BLaER1 treated with 17β-estradiol and CSF1 and Interleukin-3, amounts not matched to agents 10 nM and 100 nM (cell line): ENCODE measurements at regions not wholly inside any gene's neighbourhood (a gene's known extent, or its start where the extent isn't known, plus 50 kb on each side); places are given as distances from the start of the nearest gene placed in this dataset.
"Not testable (repeated sequence)": the region's sequence is repeated elsewhere in the genome, so short reads cannot be mapped to it uniquely, and the experiment has no call there.

Source experiments
- H3K27ac ChIP-seq, 11 experiments: shearing (Covaris generic); formaldehyde crosslinking; 2 replicates each; pipeline ENCODE4 v1.8.1; 2022
- H3K27me3 ChIP-seq, 11 experiments: shearing (Covaris generic); formaldehyde crosslinking; 2 replicates each; pipeline ENCODE4 v1.8.1; 2022
- H3K36me3 ChIP-seq, 11 experiments: shearing (Covaris generic); formaldehyde crosslinking; 2 replicates each; pipeline ENCODE4 v1.8.1; 2022
- H3K4me1 ChIP-seq, 10 experiments: shearing (Covaris generic); formaldehyde crosslinking; 2 replicates each; pipeline ENCODE4 v1.8.1; 2022
- H3K4me2 ChIP-seq, 11 experiments: shearing (Covaris generic); formaldehyde crosslinking; 2 replicates each; pipeline ENCODE4 v1.8.1; 2022
- H3K4me3 ChIP-seq, 10 experiments: shearing (Covaris generic); formaldehyde crosslinking; 2 replicates each; pipeline ENCODE4 v1.8.1; 2022
- H3K9ac ChIP-seq, 11 experiments: shearing (Covaris generic); formaldehyde crosslinking; 2 replicates each; pipeline ENCODE4 v1.8.1; 2022
- H3K9me3 ChIP-seq, 11 experiments: shearing (Covaris generic); formaldehyde crosslinking; replicated peaks in 1 of 11; 2 replicates each; pipeline ENCODE4 v1.8.1; 2022
- H4K20me1 ChIP-seq, 11 experiments: shearing (Covaris generic); formaldehyde crosslinking; 2 replicates each; pipeline ENCODE4 v1.8.1; 2022
- Cebpa-rat ChIP-seq, 11 experiments: shearing (Covaris generic); IDR thresholded peaks; 2 replicates each; pipeline ENCODE4 v1.8.1; 2022

DNA sequence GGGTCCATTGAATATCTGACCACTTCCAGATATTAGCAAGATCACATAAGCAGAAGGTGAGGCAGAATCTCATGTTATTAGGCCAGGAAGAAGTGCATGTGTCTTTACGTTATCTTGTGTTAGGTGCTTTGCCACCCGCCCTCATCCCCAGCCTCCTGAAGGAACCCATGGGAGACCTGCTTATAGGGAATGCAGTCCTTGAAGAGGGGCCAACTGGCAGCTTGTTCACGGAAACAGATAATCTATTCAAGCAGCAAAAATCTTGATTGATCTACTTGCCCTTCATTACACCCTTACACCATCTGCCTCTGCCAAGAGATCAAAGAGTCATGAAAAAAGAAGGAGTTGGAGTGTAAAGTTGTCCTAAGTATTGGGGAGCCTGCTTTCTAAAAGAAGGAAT is 576.4 kb downstream of the HTR1B start:
- TF ChIP-seq Cebpa-rat (IDR thresholded peaks at IDR 0.05), result no peak
- Histone ChIP-seq H3K4me3 (no peak overlapping the region), H3K9ac (no peak overlapping the region), H4K20me1 (no peaks in the 10 kb centered on the region), H3K4me1 (no peaks in the 10 kb centered on the region), H3K4me2 (no peak overlapping the region), H3K27me3 (no peaks in the 10 kb centered on the region), H3K27ac (no peak overlapping the region), H3K9me3 (no peaks in the 10 kb centered on the region), H3K36me3 (no peaks in the 10 kb centered on the region)

GRCh38 chr6:76885861-76886301 is 577.4 kb downstream of the HTR1B start:
- Histone ChIP-seq H3K9me3 (no peaks in the 10 kb centered on the region), H3K36me3 (no peaks in the 10 kb centered on the region), H3K27ac (no peak overlapping the region), H3K4me1 (peaks cover 0 to 2% (median 0%) of the 10 kb centered on the region in 10 experiments; a peak in 1 of 20 replicates), H3K9ac (no peak overlapping the region), H4K20me1 (no peaks in the 10 kb centered on the region), H3K4me2 (no peak overlapping the region), H3K4me3 (no peak overlapping the region), H3K27me3 (no peaks in the 10 kb centered on the region)
- no peak for TF ChIP-seq Cebpa-rat (IDR thresholded peaks at IDR 0.05)

DNA sequence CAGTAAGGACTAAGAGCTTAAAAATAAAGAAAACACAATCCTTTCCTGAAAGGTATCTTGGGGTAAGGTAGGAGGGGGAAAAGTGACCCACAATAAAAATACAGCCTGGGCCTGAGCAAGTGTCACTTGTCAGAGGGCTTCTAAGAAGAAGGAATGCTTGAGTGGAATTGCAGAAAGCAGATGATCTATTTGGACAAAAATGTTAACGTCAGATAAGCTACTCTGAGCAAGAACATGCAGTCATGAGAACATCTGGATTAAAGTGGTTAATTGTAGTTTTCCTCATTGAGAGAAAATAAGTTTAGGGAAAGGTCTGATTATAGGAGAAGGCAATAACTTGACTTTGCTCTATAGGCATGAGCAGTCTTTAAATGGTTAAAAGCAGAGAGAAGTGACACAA is 581.9 kb downstream of the HTR1B start:
- Histone ChIP-seq H3K4me3 (no peak overlapping the region), H3K4me2 (no peak overlapping the region), H3K27me3 (no peaks in the 10 kb centered on the region), H3K36me3 (no peaks in the 10 kb centered on the region), H4K20me1 (no peaks in the 10 kb centered on the region), H3K27ac (no peak overlapping the region), H3K4me1 (peaks cover 0 to 8% (median 0%) of the 10 kb centered on the region in 10 experiments; a peak in 1 of 20 replicates), H3K9me3 (no peaks in the 10 kb centered on the region; a peak in 1 of 22 replicates), H3K9ac (no peak overlapping the region)
- TF ChIP-seq Cebpa-rat (IDR thresholded peaks at IDR 0.05), result no peak

DNA sequence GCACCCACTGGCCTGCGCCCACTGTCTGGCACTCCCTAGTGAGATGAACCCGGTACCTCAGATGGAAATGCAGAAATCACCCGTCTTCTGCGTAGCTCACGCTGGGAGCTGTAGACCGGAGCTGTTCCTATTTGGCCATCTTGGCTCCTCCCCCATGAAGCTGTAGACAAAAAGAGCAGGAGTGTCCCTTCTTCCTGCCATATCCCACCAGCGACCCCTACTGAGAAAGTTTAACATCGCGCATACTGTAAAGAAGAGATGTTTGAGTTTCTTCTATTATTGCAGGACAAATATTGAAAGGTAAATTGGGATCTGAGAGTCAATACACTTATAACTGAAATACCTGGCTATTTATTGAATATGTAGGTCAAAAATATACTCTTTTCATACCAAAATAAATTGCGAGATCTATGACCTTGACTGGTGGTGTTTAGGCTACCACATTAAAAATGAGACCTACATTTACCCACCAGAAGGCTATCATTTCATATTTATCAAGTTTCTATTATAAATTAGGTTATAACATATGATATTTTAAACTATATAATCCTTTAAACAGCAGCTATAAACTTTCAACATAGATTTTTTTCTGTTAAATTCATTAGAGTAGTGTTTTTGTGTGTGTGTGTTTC is 586.3 kb downstream of the HTR1B start:
- Histone ChIP-seq H3K27ac (no peak overlapping the region), H3K4me3 (no peak overlapping the region), H3K27me3 (no peaks in the 10 kb centered on the region), H3K4me1 (peaks cover 0 to 8% (median 0%) of the 10 kb centered on the region in 10 experiments; a peak in 1 of 20 replicates), H3K9ac (no peak overlapping the region), H4K20me1 (no peaks in the 10 kb centered on the region), H3K36me3 (no peaks in the 10 kb centered on the region), H3K9me3 (no peaks in the 10 kb centered on the region; a peak in 2 of 22 replicates), H3K4me2 (no peak overlapping the region)
- TF ChIP-seq Cebpa-rat (IDR thresholded peaks at IDR 0.05), result no peak

DNA sequence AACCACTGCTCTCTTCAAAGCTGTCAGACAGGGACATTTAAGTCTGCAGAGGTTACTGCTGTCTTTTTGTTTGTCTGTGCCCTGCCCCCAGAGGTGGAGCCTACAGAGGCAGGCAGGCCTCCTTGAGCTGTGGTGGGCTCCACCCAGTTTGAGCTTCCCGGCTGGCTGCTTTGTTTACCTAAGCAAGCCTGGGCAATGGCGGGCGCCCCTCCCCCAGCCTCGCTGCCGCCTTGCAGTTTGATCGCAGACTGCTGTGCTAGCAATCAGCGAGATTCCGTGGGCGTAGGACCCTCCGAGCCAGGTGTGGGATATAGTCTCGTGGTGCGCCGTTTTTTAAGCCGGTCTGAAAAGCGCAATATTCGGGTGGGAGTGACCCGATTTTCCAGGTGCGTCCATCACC is 586.9 kb downstream of the HTR1B start:
- not testable (repeated sequence) for H4K20me1 ChIP-seq, H3K27ac ChIP-seq, H3K9ac ChIP-seq, H3K9me3 ChIP-seq, H3K4me1 ChIP-seq, H3K36me3 ChIP-seq, H3K27me3 ChIP-seq, H3K4me3 ChIP-seq, H3K4me2 ChIP-seq

DNA sequence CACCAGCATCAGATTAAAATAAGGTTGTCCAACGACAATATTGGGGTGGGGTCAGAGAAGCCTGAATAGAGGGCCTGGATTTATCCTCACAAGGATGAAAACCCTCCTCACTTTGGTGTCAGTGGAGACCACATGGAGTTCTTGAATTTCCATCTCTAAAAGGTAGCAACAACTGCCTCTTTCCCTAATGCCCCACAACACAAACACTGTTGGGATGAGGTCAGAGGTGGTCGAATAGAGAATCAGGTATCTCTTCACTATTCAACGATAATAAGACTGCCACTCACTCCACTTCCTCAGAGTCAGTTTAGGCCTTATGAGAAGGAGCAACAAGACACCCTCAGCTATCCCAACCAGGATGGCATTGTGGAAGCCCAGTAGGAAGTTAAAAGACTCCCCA is 596.1 kb downstream of the HTR1B start:
- Histone ChIP-seq H3K4me2 (no peak overlapping the region), H3K27me3 (no peaks in the 10 kb centered on the region), H3K9ac (no peak overlapping the region), H3K36me3 (no peaks in the 10 kb centered on the region), H3K4me1 (peaks cover 0 to 6% (median 0%) of the 10 kb centered on the region in 10 experiments; a peak in 1 of 20 replicates), H3K27ac (no peak overlapping the region), H4K20me1 (no peaks in the 10 kb centered on the region), H3K4me3 (no peak overlapping the region), H3K9me3 (no peaks in the 10 kb centered on the region)
- TF ChIP-seq Cebpa-rat (IDR thresholded peaks at IDR 0.05), result no peak

DNA sequence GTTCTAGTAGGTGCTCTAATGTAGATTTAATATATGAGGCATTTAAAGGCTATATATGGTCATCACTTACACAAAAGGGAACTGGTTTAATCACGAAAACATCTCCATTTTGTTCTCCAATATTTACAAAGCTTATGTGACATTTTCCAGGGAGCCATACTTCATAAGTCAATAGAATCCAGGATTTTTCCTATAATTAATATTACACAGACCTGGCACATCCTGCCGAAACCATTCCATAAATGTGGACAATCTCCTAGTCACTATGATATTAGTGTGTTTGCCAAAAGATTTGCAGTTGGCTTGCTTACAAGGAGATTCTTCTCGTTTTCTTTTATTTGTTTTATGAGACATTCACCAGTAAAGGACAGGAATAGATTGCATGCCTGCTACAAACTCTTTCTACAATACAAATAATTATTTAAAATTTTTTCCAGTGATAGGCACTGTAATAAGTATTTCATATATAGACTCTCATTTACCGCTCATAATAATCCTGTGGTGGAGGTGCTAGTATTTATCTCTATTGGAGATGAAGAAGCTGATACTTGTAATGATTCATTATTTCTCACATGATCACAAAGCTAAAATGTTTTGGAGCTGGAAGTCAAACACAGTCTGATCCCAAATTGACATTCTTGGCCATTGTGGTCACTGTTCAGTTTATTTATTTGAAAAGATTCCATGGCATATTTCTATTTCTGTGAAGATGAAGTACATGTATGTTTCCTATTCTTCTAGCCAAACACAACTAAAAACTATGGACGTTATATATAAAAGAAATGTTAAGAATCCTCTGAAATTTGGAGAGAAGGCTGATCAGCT is 597.0 kb downstream of the HTR1B start:
- no peaks in the 10 kb centered on the region for H3K9me3 ChIP-seq
- peaks cover 0 to 6% (median 0%) of the 10 kb centered on the region in 10 experiments; a peak in 1 of 20 replicates for H3K4me1 ChIP-seq
- no peaks in the 10 kb centered on the region for H4K20me1 ChIP-seq
- H3K4me2 ChIP-seq, result no peak overlapping the region
- no peak overlapping the region for H3K4me3 ChIP-seq
- no peaks in the 10 kb centered on the region for H3K27me3 ChIP-seq
- H3K36me3 ChIP-seq, result no peaks in the 10 kb centered on the region
- no peak overlapping the region for H3K27ac ChIP-seq
- H3K9ac ChIP-seq, result no peak overlapping the region
- no peak for TF ChIP-seq Cebpa-rat (IDR thresholded peaks at IDR 0.05)

DNA sequence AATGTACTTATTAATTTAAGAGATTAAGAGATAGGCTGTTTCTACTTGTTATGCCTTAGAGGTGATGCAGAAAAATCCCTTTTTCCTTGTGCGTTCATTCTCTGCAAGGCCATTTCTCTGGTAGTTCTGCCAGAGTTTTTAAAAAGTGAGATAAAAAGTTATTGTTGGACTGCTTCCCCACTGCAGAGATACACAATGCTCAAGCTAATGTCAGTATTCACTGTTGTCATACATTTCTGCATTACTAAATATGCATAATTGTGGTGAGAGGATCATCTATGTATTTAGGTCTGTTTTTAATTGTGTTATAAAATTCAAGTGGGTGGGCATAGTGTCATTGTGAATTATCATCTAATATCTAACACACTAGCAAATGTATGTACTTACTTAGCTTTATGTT is 600.4 kb downstream of the HTR1B start:
- Histone ChIP-seq H3K36me3 (no peaks in the 10 kb centered on the region), H4K20me1 (no peaks in the 10 kb centered on the region), H3K4me1 (peaks cover 0 to 6% (median 0%) of the 10 kb centered on the region in 10 experiments; a peak in 1 of 20 replicates), H3K9me3 (no peaks in the 10 kb centered on the region), H3K27ac (no peak overlapping the region), H3K4me2 (no peak overlapping the region), H3K27me3 (no peaks in the 10 kb centered on the region), H3K9ac (no peak overlapping the region), H3K4me3 (no peak overlapping the region)
- TF ChIP-seq Cebpa-rat (IDR thresholded peaks at IDR 0.05), result no peak

- H4K20me1 ChIP-seq, result no peaks in the 10 kb centered on the region
- H3K9ac ChIP-seq, result no peak overlapping the region
- no peak for TF ChIP-seq Cebpa-rat (IDR thresholded peaks at IDR 0.05)
- H3K27ac ChIP-seq, result no peak overlapping the region
- no peaks in the 10 kb centered on the region for H3K27me3 ChIP-seq
- H3K36me3 ChIP-seq, result no peaks in the 10 kb centered on the region
- no peak overlapping the region for H3K4me2 ChIP-seq
- H3K9me3 ChIP-seq, result no peaks in the 10 kb centered on the region
- no peak overlapping the region for H3K4me3 ChIP-seq
- H3K4me1 ChIP-seq, result peaks cover 0 to 6% (median 0%) of the 10 kb centered on the region in 10 experiments; a peak in 1 of 20 replicates
Measured at GRCh38 chr6:76861403-76861802, 601.9 kb downstream of the HTR1B start.

- Histone ChIP-seq H3K9me3 (no peaks in the 10 kb centered on the region), H3K4me3 (no peak overlapping the region), H3K27ac (no peak overlapping the region)
Measured at GRCh38 chr6:76856065-76856464, 607.2 kb downstream of the HTR1B start.

More at GRCh38 chr6:76856065-76856464, 607.2 kb downstream of the HTR1B start:
- peaks cover 0 to 24% (median 0%) of the 10 kb centered on the region in 10 experiments; a peak in 6 of 20 replicates for H3K4me1 ChIP-seq
- H3K27me3 ChIP-seq, result no peaks in the 10 kb centered on the region
- no peak for TF ChIP-seq Cebpa-rat (IDR thresholded peaks at IDR 0.05)
- no peak overlapping the region for H3K9ac ChIP-seq
- H3K4me2 ChIP-seq, result no peak overlapping the region
- H3K36me3 ChIP-seq, result no peaks in the 10 kb centered on the region
- no peaks in the 10 kb centered on the region for H4K20me1 ChIP-seq
